COLO668 (cell line): ENCODE measurements at regions not wholly inside any gene's neighbourhood (a gene's known extent, or its start where the extent isn't known, plus 50 kb on each side); places are given as distances from the start of the nearest gene placed in this dataset.
"Not testable (repeated sequence)": the region's sequence is repeated elsewhere in the genome, so short reads cannot be mapped to it uniquely, and the experiment has no call there.

ENCODE experiments used
- DNase-seq: peaks from one replicate; lab custom pipeline; 2025; ENCODE audit not compliant: unreplicated experiment; lab: John Stamatoyannopoulos, UW

- no peak for DNase-seq
Measured at GRCh38 chr16:66247516-66248481, 118.7 kb upstream of the CDH5 start.

- DNase-seq, result no peak
Measured at GRCh38 chr16:66245868-66246267, 120.6 kb upstream of the CDH5 start.

GRCh38 chr16:66245072-66245471 is 121.4 kb upstream of the CDH5 start:
- no peak for DNase-seq

GRCh38 chr16:66242672-66243071 is 123.8 kb upstream of the CDH5 start:
- DNase-seq, result no peak

- not testable (repeated sequence) for DNase-seq
Measured at GRCh38 chr16:66242206-66242605, 124.3 kb upstream of the CDH5 start.

GRCh38 chr16:66240631-66241395 is 125.7 kb upstream of the CDH5 start:
- no peak for DNase-seq

- no peak for DNase-seq
Measured at GRCh38 chr16:66240088-66240487, 126.4 kb upstream of the CDH5 start.

GRCh38 chr16:66238696-66239095 is 127.8 kb upstream of the CDH5 start:
- DNase-seq, result no peak

GRCh38 chr16:66236301-66236700 is 130.2 kb upstream of the CDH5 start:
- no peak for DNase-seq

- no peak for DNase-seq
Measured at GRCh38 chr16:66231452-66232160, 134.9 kb upstream of the CDH5 start.

- no peak for DNase-seq
Measured at GRCh38 chr16:66229651-66230050, 136.8 kb upstream of the CDH5 start.

GRCh38 chr16:66228792-66229191 is 137.7 kb upstream of the CDH5 start:
- no peak for DNase-seq

GRCh38 chr16:66227766-66228530 is 138.5 kb upstream of the CDH5 start:
- no peak for DNase-seq

GRCh38 chr16:66226762-66227161 is 139.7 kb upstream of the CDH5 start:
- no peak for DNase-seq

GRCh38 chr16:66225696-66226095 is 140.8 kb upstream of the CDH5 start:
- no peak for DNase-seq

- no peak for DNase-seq
Measured at GRCh38 chr16:66224626-66225025, 141.9 kb upstream of the CDH5 start.

GRCh38 chr16:66224186-66224585 is 142.3 kb upstream of the CDH5 start:
- DNase-seq, result no peak

- no peak for DNase-seq
Measured at GRCh38 chr16:66223176-66223780, 143.2 kb upstream of the CDH5 start.

GRCh38 chr16:66222756-66223155 is 143.7 kb upstream of the CDH5 start:
- no peak for DNase-seq

- no peak for DNase-seq
Measured at GRCh38 chr16:66220702-66221101, 145.8 kb upstream of the CDH5 start.
